K562 (cell line): ENCODE measurements at regions not wholly inside any gene's neighbourhood (a gene's known extent, or its start where the extent isn't known, plus 50 kb on each side); places are given as distances from the start of the nearest gene placed in this dataset.
A peak's percentile ranks its signal among the peaks of the same experiment; 100 is the strongest.

Experiments
- ARID1B ChIP-seq: fragments of 450-650 bp; IDR thresholded peaks from 2 replicates; pipeline ENCODE4 v1.6.1; 2016; ENCODE audit warnings: antibody characterized with exemption, mild to moderate bottlenecking, inconsistent platforms
- ASH1L ChIP-seq: fragments of 450-650 bp; IDR thresholded peaks from 2 replicates; pipeline ENCODE4 v1.6.1; 2018; ENCODE audit warnings: borderline replicate concordance, mild to moderate bottlenecking, low read depth; ENCODE audit not compliant: partially characterized antibody
- CBFA2T2 ChIP-seq: fragments of 450-650 bp; conservative IDR thresholded peaks from 2 replicates; pipeline ENCODE4 v1.6.1; 2017; ENCODE audit warnings: mild to moderate bottlenecking
- CBFB ChIP-seq: sonication (generic); formaldehyde crosslinking; IDR thresholded peaks from 2 replicates; pipeline ENCODE4 v1.4.0; 2020; ENCODE audit warnings: mild to moderate bottlenecking, missing genetic modification reagents
- CBX3 ChIP-seq, 2 experiments: IDR thresholded peaks; 1 replicate in 1 of 2; 2 replicates in 1 of 2; pipeline ENCODE4 v1.6.1; 2012; ENCODE audit warnings: inconsistent platforms in 2 of 2, low read length in 2 of 2, borderline replicate concordance in 1 of 2, control low read depth in 1 of 2
- CCNT2 ChIP-seq: IDR thresholded peaks from 2 replicates; pipeline ENCODE4 v1.6.1; 2011; ENCODE audit warnings: borderline replicate concordance, low read depth, mild to moderate bottlenecking, moderate library complexity, mixed read lengths, low read length; ENCODE audit not compliant: insufficient read length; ENCODE audit errors: extremely low read depth
- HSF4 ChIP-seq: fragments of 250-450 bp; sonication (Bioruptor Pico); IDR thresholded peaks from 2 replicates; pipeline ENCODE4 v2.1.2; 2022; ENCODE audit warnings: mild to moderate bottlenecking, moderate library complexity, borderline replicate concordance
- MEF2A ChIP-seq: IDR thresholded peaks from 2 replicates; pipeline ENCODE4 v1.6.1; 2011; ENCODE audit warnings: low read depth, mild to moderate bottlenecking, low read length, moderate library complexity; ENCODE audit not compliant: control insufficient read depth
- MEIS2 ChIP-seq: fragments of 450-650 bp; IDR thresholded peaks from 2 replicates; pipeline ENCODE4 v1.6.1; 2014; ENCODE audit warnings: mild to moderate bottlenecking; ENCODE audit not compliant: partially characterized antibody
- SLC30A9 ChIP-seq: fragments of 250-450 bp; sonication (Bioruptor Pico); IDR thresholded peaks from 2 replicates; pipeline ENCODE4 v1.8.0; 2022; ENCODE audit warnings: mild to moderate bottlenecking, moderate library complexity
- SMARCA4 ChIP-seq: fragments of 450-650 bp; IDR thresholded peaks from 2 replicates; pipeline ENCODE4 v1.6.1; 2016
- STAT5A ChIP-seq: IDR thresholded peaks from 2 replicates; pipeline ENCODE4 v1.6.1; 2012; ENCODE audit warnings: low read length, inconsistent platforms, borderline replicate concordance
- ZFX ChIP-seq: sonication (generic); formaldehyde crosslinking; IDR thresholded peaks from 2 replicates; pipeline ENCODE4 v1.8.0; 2022; ENCODE audit warnings: mild to moderate bottlenecking, missing genetic modification reagents, moderate library complexity
- ZNF644 ChIP-seq: fragments of 200-800 bp; sonication (Bioruptor generic); IDR thresholded peaks from 2 replicates; pipeline ENCODE4 v1.6.1; 2016; ENCODE audit warnings: low read depth, missing genetic modification characterization, missing compliant biosample characterization
- ZNF695 ChIP-seq: fragments of 450-650 bp; formaldehyde crosslinking; IDR thresholded peaks from 2 replicates; pipeline ENCODE4 v1.4.0; 2020; ENCODE audit warnings: mild to moderate bottlenecking, moderate library complexity
- TF ChIP-seq, protein P1 (sequence below): sonication (generic); formaldehyde crosslinking; IDR thresholded peaks from 2 replicates; pipeline ENCODE4 v1.8.0; 2023; ENCODE audit warnings: mild to moderate bottlenecking, missing genetic modification reagents
- TF ChIP-seq, protein P2 (sequence below), 2 experiments: fragments of 450-650 bp; IDR thresholded peaks; 2 replicates each; pipeline ENCODE4 v1.6.1; 2018; ENCODE audit warnings: mild to moderate bottlenecking in 2 of 2, low read depth in 1 of 2; ENCODE audit not compliant: partially characterized antibody in 2 of 2
- TF ChIP-seq, protein P3 (sequence below): fragments of 450-650 bp; IDR thresholded peaks from 2 replicates; pipeline ENCODE4 v1.6.1; 2016; ENCODE audit warnings: mild to moderate bottlenecking

DNA sequence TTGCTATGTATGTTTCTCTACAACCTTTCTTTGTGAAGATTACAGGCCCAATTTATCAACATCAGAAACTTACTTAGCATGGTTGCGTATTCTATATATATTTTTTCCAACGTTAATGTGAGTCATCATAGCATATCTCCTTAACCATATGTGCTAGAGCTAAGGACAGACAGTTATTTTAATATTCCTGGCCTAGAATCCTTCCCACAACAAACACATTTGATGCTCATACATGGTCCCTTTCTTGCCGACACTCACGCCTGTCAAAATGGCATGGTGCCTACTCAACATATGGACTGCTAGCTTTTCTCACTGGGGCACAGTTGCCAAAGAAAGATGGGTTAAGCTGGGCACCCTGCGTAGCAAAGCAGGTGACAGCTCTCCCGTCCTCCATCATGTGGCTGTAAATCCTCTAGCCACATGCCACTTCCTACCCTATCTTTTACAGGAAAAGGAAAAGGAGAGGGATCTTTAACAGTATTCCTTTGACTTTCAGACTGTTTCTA is 75.2 kb upstream of the GALNT5 start (continued):
- TF ChIP-seq, protein P1, sequence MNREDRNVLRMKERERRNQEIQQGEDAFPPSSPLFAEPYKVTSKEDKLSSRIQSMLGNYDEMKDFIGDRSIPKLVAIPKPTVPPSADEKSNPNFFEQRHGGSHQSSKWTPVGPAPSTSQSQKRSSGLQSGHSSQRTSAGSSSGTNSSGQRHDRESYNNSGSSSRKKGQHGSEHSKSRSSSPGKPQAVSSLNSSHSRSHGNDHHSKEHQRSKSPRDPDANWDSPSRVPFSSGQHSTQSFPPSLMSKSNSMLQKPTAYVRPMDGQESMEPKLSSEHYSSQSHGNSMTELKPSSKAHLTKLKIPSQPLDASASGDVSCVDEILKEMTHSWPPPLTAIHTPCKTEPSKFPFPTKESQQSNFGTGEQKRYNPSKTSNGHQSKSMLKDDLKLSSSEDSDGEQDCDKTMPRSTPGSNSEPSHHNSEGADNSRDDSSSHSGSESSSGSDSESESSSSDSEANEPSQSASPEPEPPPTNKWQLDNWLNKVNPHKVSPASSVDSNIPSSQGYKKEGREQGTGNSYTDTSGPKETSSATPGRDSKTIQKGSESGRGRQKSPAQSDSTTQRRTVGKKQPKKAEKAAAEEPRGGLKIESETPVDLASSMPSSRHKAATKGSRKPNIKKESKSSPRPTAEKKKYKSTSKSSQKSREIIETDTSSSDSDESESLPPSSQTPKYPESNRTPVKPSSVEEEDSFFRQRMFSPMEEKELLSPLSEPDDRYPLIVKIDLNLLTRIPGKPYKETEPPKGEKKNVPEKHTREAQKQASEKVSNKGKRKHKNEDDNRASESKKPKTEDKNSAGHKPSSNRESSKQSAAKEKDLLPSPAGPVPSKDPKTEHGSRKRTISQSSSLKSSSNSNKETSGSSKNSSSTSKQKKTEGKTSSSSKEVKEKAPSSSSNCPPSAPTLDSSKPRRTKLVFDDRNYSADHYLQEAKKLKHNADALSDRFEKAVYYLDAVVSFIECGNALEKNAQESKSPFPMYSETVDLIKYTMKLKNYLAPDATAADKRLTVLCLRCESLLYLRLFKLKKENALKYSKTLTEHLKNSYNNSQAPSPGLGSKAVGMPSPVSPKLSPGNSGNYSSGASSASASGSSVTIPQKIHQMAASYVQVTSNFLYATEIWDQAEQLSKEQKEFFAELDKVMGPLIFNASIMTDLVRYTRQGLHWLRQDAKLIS (CRISPR knock-in tag): peak; percentile 51; the same call in 1 of the 2 replicates
- peak; percentile 87; the same call in 1 of the 2 replicates for TF ChIP-seq MEF2A
- peak; percentile 47; the same call in 1 of the 2 replicates for TF ChIP-seq CBFA2T2
- TF ChIP-seq ARID1B: peak; percentile 92
- peak; percentile 44 for TF ChIP-seq ASH1L
- TF ChIP-seq, protein P2, sequence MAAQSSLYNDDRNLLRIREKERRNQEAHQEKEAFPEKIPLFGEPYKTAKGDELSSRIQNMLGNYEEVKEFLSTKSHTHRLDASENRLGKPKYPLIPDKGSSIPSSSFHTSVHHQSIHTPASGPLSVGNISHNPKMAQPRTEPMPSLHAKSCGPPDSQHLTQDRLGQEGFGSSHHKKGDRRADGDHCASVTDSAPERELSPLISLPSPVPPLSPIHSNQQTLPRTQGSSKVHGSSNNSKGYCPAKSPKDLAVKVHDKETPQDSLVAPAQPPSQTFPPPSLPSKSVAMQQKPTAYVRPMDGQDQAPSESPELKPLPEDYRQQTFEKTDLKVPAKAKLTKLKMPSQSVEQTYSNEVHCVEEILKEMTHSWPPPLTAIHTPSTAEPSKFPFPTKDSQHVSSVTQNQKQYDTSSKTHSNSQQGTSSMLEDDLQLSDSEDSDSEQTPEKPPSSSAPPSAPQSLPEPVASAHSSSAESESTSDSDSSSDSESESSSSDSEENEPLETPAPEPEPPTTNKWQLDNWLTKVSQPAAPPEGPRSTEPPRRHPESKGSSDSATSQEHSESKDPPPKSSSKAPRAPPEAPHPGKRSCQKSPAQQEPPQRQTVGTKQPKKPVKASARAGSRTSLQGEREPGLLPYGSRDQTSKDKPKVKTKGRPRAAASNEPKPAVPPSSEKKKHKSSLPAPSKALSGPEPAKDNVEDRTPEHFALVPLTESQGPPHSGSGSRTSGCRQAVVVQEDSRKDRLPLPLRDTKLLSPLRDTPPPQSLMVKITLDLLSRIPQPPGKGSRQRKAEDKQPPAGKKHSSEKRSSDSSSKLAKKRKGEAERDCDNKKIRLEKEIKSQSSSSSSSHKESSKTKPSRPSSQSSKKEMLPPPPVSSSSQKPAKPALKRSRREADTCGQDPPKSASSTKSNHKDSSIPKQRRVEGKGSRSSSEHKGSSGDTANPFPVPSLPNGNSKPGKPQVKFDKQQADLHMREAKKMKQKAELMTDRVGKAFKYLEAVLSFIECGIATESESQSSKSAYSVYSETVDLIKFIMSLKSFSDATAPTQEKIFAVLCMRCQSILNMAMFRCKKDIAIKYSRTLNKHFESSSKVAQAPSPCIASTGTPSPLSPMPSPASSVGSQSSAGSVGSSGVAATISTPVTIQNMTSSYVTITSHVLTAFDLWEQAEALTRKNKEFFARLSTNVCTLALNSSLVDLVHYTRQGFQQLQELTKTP (IDR thresholded peaks at IDR 0.05; ENCODE audit: low read depth in 1 of 2, partially characterized antibody in 2 of 2): no peak
- TF ChIP-seq STAT5A: peak; percentile 33; the same call in 1 of the 2 replicates
- TF ChIP-seq, protein P3, sequence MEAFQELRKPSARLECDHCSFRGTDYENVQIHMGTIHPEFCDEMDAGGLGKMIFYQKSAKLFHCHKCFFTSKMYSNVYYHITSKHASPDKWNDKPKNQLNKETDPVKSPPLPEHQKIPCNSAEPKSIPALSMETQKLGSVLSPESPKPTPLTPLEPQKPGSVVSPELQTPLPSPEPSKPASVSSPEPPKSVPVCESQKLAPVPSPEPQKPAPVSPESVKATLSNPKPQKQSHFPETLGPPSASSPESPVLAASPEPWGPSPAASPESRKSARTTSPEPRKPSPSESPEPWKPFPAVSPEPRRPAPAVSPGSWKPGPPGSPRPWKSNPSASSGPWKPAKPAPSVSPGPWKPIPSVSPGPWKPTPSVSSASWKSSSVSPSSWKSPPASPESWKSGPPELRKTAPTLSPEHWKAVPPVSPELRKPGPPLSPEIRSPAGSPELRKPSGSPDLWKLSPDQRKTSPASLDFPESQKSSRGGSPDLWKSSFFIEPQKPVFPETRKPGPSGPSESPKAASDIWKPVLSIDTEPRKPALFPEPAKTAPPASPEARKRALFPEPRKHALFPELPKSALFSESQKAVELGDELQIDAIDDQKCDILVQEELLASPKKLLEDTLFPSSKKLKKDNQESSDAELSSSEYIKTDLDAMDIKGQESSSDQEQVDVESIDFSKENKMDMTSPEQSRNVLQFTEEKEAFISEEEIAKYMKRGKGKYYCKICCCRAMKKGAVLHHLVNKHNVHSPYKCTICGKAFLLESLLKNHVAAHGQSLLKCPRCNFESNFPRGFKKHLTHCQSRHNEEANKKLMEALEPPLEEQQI: peak; percentile 46; the same call in 1 of the 2 replicates
- no peak for TF ChIP-seq ZNF695 (CRISPR knock-in tag)
- peak; percentile 90 for TF ChIP-seq SMARCA4
- peak; percentile 68 for TF ChIP-seq MEIS2
- 0 out of 2 replicates have a peak, but pooled peaks have one; percentile 45 for TF ChIP-seq CBFB (CRISPR knock-in tag)
- peak in 1 of 2 experiments; percentile 23; a peak in 1 of 3 replicates for TF ChIP-seq CBX3 (IDR thresholded peaks at IDR 0.05; ENCODE audit: borderline replicate concordance in 1 of 2, low read length in 2 of 2)
- peak; percentile 18 for TF ChIP-seq CCNT2
- TF ChIP-seq SLC30A9 (CRISPR knock-in tag): no peak
- TF ChIP-seq ZFX (CRISPR knock-in tag): peak; percentile 88
- TF ChIP-seq HSF4 (CRISPR knock-in tag): peak; percentile 26; the same call in 1 of the 2 replicates
- peak; percentile 71; the same call in 1 of the 2 replicates for TF ChIP-seq ZNF644 (tag)
